ENCODE measurements at regions not wholly inside any gene's neighbourhood (a gene's known extent, or its start where the extent isn't known, plus 50 kb on each side); places are given as distances from the start of the nearest gene placed in this dataset.

GRCh38 chr6:114514170-114514569 lies 171.3 kb upstream of the HS3ST5 start:
- no peak overlapping the region for H3K27ac ChIP-seq (ENCODE audit: insufficient read depth, low read length, poor library complexity, severe bottlenecking)
- H3K9me3 ChIP-seq (ENCODE audit: control insufficient read depth, low read length) = peaks cover 3% of the 10 kb centered on the region
- H3K36me3 ChIP-seq (ENCODE audit: control insufficient read depth, insufficient read depth, low read length) = no peaks in the 10 kb centered on the region
- no peak overlapping the region for H3K4me3 ChIP-seq (ENCODE audit: insufficient read depth, low read depth, low read length, poor library complexity, severe bottlenecking)
- no peak for DNase-seq
- H3K27me3 ChIP-seq (replicated peaks; ENCODE audit: control insufficient read depth, insufficient read depth, low read length, poor library complexity, severe bottlenecking) = no peaks in the 10 kb centered on the region
- H3K4me1 ChIP-seq (ENCODE audit: control insufficient read depth, insufficient read depth, low read length, poor library complexity, severe bottlenecking) = no peaks in the 10 kb centered on the region

GRCh38 chr6:114471450-114471849 lies 128.6 kb upstream of the HS3ST5 start:
- DNase-seq = no peak
- Histone ChIP-seq H3K4me1 (ENCODE audit: control insufficient read depth, insufficient read depth, low read length, poor library complexity, severe bottlenecking) (no peaks in the 10 kb centered on the region), H3K4me3 (ENCODE audit: insufficient read depth, low read depth, low read length, poor library complexity, severe bottlenecking) (no peak overlapping the region), H3K9me3 (ENCODE audit: control insufficient read depth, low read length) (no peaks in the 10 kb centered on the region), H3K36me3 (ENCODE audit: control insufficient read depth, insufficient read depth, low read length) (no peaks in the 10 kb centered on the region), H3K27me3 (replicated peaks; ENCODE audit: control insufficient read depth, insufficient read depth, low read length, poor library complexity, severe bottlenecking) (no peaks in the 10 kb centered on the region), H3K27ac (ENCODE audit: insufficient read depth, low read length, poor library complexity, severe bottlenecking) (no peak overlapping the region)

GRCh38 chr6:114467931-114468330 lies 125.1 kb upstream of the HS3ST5 start:
- H3K9me3 ChIP-seq (ENCODE audit: control insufficient read depth, low read length) = no peaks in the 10 kb centered on the region
- no peaks in the 10 kb centered on the region for H3K4me1 ChIP-seq (ENCODE audit: control insufficient read depth, insufficient read depth, low read length, poor library complexity, severe bottlenecking)
- H3K4me3 ChIP-seq (ENCODE audit: insufficient read depth, low read depth, low read length, poor library complexity, severe bottlenecking) = no peak overlapping the region
- H3K27me3 ChIP-seq (replicated peaks; ENCODE audit: control insufficient read depth, insufficient read depth, low read length, poor library complexity, severe bottlenecking) = no peaks in the 10 kb centered on the region
- H3K36me3 ChIP-seq (ENCODE audit: control insufficient read depth, insufficient read depth, low read length) = no peaks in the 10 kb centered on the region
- no peak overlapping the region for H3K27ac ChIP-seq (ENCODE audit: insufficient read depth, low read length, poor library complexity, severe bottlenecking)
- DNase-seq = no peak

GRCh38 chr6:114465511-114465910 lies 122.7 kb upstream of the HS3ST5 start:
- Histone ChIP-seq H3K27ac (ENCODE audit: insufficient read depth, low read length, poor library complexity, severe bottlenecking) (no peak overlapping the region), H3K4me3 (ENCODE audit: insufficient read depth, low read depth, low read length, poor library complexity, severe bottlenecking) (no peak overlapping the region), H3K4me1 (ENCODE audit: control insufficient read depth, insufficient read depth, low read length, poor library complexity, severe bottlenecking) (no peaks in the 10 kb centered on the region), H3K9me3 (ENCODE audit: control insufficient read depth, low read length) (no peaks in the 10 kb centered on the region), H3K27me3 (replicated peaks; ENCODE audit: control insufficient read depth, insufficient read depth, low read length, poor library complexity, severe bottlenecking) (no peaks in the 10 kb centered on the region), H3K36me3 (ENCODE audit: control insufficient read depth, insufficient read depth, low read length) (no peaks in the 10 kb centered on the region)
- no peak for DNase-seq

GRCh38 chr6:114453737-114454276 lies 111.0 kb upstream of the HS3ST5 start:
- no peaks in the 10 kb centered on the region for H3K4me1 ChIP-seq (ENCODE audit: control insufficient read depth, insufficient read depth, low read length, poor library complexity, severe bottlenecking)
- H3K9me3 ChIP-seq (ENCODE audit: control insufficient read depth, low read length) = no peaks in the 10 kb centered on the region
- no peak for DNase-seq
- no peak overlapping the region for H3K4me3 ChIP-seq (ENCODE audit: insufficient read depth, low read depth, low read length, poor library complexity, severe bottlenecking)
- H3K36me3 ChIP-seq (ENCODE audit: control insufficient read depth, insufficient read depth, low read length) = no peaks in the 10 kb centered on the region
- no peak overlapping the region for H3K27ac ChIP-seq (ENCODE audit: insufficient read depth, low read length, poor library complexity, severe bottlenecking)
- no peaks in the 10 kb centered on the region for H3K27me3 ChIP-seq (replicated peaks; ENCODE audit: control insufficient read depth, insufficient read depth, low read length, poor library complexity, severe bottlenecking)

GRCh38 chr6:114452785-114453401 lies 110.1 kb upstream of the HS3ST5 start:
- no peak for DNase-seq
- no peaks in the 10 kb centered on the region for H3K4me1 ChIP-seq (ENCODE audit: control insufficient read depth, insufficient read depth, low read length, poor library complexity, severe bottlenecking)
- H3K36me3 ChIP-seq (ENCODE audit: control insufficient read depth, insufficient read depth, low read length) = no peaks in the 10 kb centered on the region
- no peak overlapping the region for H3K4me3 ChIP-seq (ENCODE audit: insufficient read depth, low read depth, low read length, poor library complexity, severe bottlenecking)
- H3K9me3 ChIP-seq (ENCODE audit: control insufficient read depth, low read length) = no peaks in the 10 kb centered on the region
- H3K27me3 ChIP-seq (replicated peaks; ENCODE audit: control insufficient read depth, insufficient read depth, low read length, poor library complexity, severe bottlenecking) = no peaks in the 10 kb centered on the region
- H3K27ac ChIP-seq (ENCODE audit: insufficient read depth, low read length, poor library complexity, severe bottlenecking) = no peak overlapping the region

- no peak for DNase-seq
- Histone ChIP-seq H3K4me3 (ENCODE audit: insufficient read depth, low read depth, low read length, poor library complexity, severe bottlenecking) (no peak overlapping the region), H3K36me3 (ENCODE audit: control insufficient read depth, insufficient read depth, low read length) (no peaks in the 10 kb centered on the region)
These were observed 107.8 kb upstream of the HS3ST5 start for GRCh38 chr6:114450631-114451030.

GRCh38 chr6:114449659-114450058 lies 106.8 kb upstream of the HS3ST5 start:
- no peaks in the 10 kb centered on the region for H3K36me3 ChIP-seq (ENCODE audit: control insufficient read depth, insufficient read depth, low read length)
- no peaks in the 10 kb centered on the region for H3K4me1 ChIP-seq (ENCODE audit: control insufficient read depth, insufficient read depth, low read length, poor library complexity, severe bottlenecking)
- no peak overlapping the region for H3K27ac ChIP-seq (ENCODE audit: insufficient read depth, low read length, poor library complexity, severe bottlenecking)
- no peak for DNase-seq
- H3K9me3 ChIP-seq (ENCODE audit: control insufficient read depth, low read length) = no peaks in the 10 kb centered on the region
- H3K4me3 ChIP-seq (ENCODE audit: insufficient read depth, low read depth, low read length, poor library complexity, severe bottlenecking) = no peak overlapping the region
- no peaks in the 10 kb centered on the region for H3K27me3 ChIP-seq (replicated peaks; ENCODE audit: control insufficient read depth, insufficient read depth, low read length, poor library complexity, severe bottlenecking)

More at GRCh38 chr6:114450631-114451030, 107.8 kb upstream of the HS3ST5 start:
- H3K27ac ChIP-seq (ENCODE audit: insufficient read depth, low read length, poor library complexity, severe bottlenecking) = no peak overlapping the region
- no peaks in the 10 kb centered on the region for H3K4me1 ChIP-seq (ENCODE audit: control insufficient read depth, insufficient read depth, low read length, poor library complexity, severe bottlenecking)
- no peaks in the 10 kb centered on the region for H3K27me3 ChIP-seq (replicated peaks; ENCODE audit: control insufficient read depth, insufficient read depth, low read length, poor library complexity, severe bottlenecking)
- no peaks in the 10 kb centered on the region for H3K9me3 ChIP-seq (ENCODE audit: control insufficient read depth, low read length)

GRCh38 chr6:114446342-114446741 lies 103.5 kb upstream of the HS3ST5 start:
- Histone ChIP-seq H3K4me1 (ENCODE audit: control insufficient read depth, insufficient read depth, low read length, poor library complexity, severe bottlenecking) (no peaks in the 10 kb centered on the region), H3K36me3 (ENCODE audit: control insufficient read depth, insufficient read depth, low read length) (no peaks in the 10 kb centered on the region), H3K9me3 (ENCODE audit: control insufficient read depth, low read length) (no peaks in the 10 kb centered on the region), H3K27me3 (replicated peaks; ENCODE audit: control insufficient read depth, insufficient read depth, low read length, poor library complexity, severe bottlenecking) (no peaks in the 10 kb centered on the region), H3K4me3 (ENCODE audit: insufficient read depth, low read depth, low read length, poor library complexity, severe bottlenecking) (no peak overlapping the region), H3K27ac (ENCODE audit: insufficient read depth, low read length, poor library complexity, severe bottlenecking) (no peak overlapping the region)
- no peak for DNase-seq

GRCh38 chr6:114445846-114446245 lies 103.0 kb upstream of the HS3ST5 start:
- Histone ChIP-seq H3K36me3 (ENCODE audit: control insufficient read depth, insufficient read depth, low read length) (no peaks in the 10 kb centered on the region), H3K27me3 (replicated peaks; ENCODE audit: control insufficient read depth, insufficient read depth, low read length, poor library complexity, severe bottlenecking) (no peaks in the 10 kb centered on the region), H3K4me3 (ENCODE audit: insufficient read depth, low read depth, low read length, poor library complexity, severe bottlenecking) (no peak overlapping the region), H3K9me3 (ENCODE audit: control insufficient read depth, low read length) (no peaks in the 10 kb centered on the region), H3K27ac (ENCODE audit: insufficient read depth, low read length, poor library complexity, severe bottlenecking) (no peak overlapping the region), H3K4me1 (ENCODE audit: control insufficient read depth, insufficient read depth, low read length, poor library complexity, severe bottlenecking) (no peaks in the 10 kb centered on the region)
- DNase-seq = no peak
